H1 (cell line): ENCODE measurements at regions not wholly inside any gene's neighbourhood (a gene's known extent, or its start where the extent isn't known, plus 50 kb on each side); places are given as distances from the start of the nearest gene placed in this dataset.

Experiments used
- CTCF ChIA-PET: fragments of 300-600 bp; sonication (Branson Sonifier 250); formaldehyde crosslinking; loops from one replicate; lab custom pipeline; 2021; ENCODE audit not compliant: partially characterized antibody; lab: Charles Lee
- POLR2A ChIA-PET: fragments of 300-600 bp; sonication (Branson Sonifier 250); formaldehyde crosslinking; loops from one replicate; lab custom pipeline; 2021; ENCODE audit warnings: inconsistent platforms; ENCODE audit not compliant: partially characterized antibody; lab: Charles Lee
- DNase-seq, 2 experiments: peaks; one replicate each; pipeline versions ENCODE4 v3.0.0 to v3.0.0-alpha.2; 2010 to 2022; ENCODE audit warnings: low spot score in 2 of 2, low read depth in 1 of 2, mixed read lengths in 1 of 2
- FAIRE-seq: peaks from 2 replicates; lab custom pipeline; 2011; peaks lifted over from hg19 to GRCh38; lab: Jason Lieb, UNC
- H2AFZ ChIP-seq: 2 replicates; pipeline ENCODE4 v1.8.1; 2012; ENCODE audit warnings: low read length, inconsistent platforms
- H2AK5ac ChIP-seq: 2 replicates; pipeline ENCODE4 v1.6.1; 2013; ENCODE audit warnings: low read depth, low read length
- H2BK120ac ChIP-seq: replicated peaks from 2 replicates; pipeline ENCODE3; 2013; ENCODE audit warnings: low read depth, low read length, inconsistent platforms
- H2BK12ac ChIP-seq: 2 replicates; pipeline ENCODE4 v1.6.1; 2013; ENCODE audit warnings: low read depth, low read length
- H2BK15ac ChIP-seq: 2 replicates; pipeline ENCODE4 v1.6.1; 2013; ENCODE audit warnings: low read length
- H2BK20ac ChIP-seq: 2 replicates; pipeline ENCODE4 v1.6.1; 2013; ENCODE audit warnings: low read length
- H2BK5ac ChIP-seq: 2 replicates; pipeline ENCODE4 v1.6.1; 2013; ENCODE audit warnings: low read depth, low read length
- H3K14ac ChIP-seq: 2 replicates; pipeline ENCODE4 v1.6.1; 2013; ENCODE audit warnings: inconsistent platforms; ENCODE audit not compliant: insufficient read length
- H3K18ac ChIP-seq: 2 replicates; pipeline ENCODE4 v1.6.1; 2013; ENCODE audit warnings: low read length; ENCODE audit errors: extremely low read depth
- H3K23ac ChIP-seq: 2 replicates; pipeline ENCODE4 v1.6.1; 2013; ENCODE audit warnings: inconsistent platforms; ENCODE audit not compliant: insufficient read length
- H3K23me2 ChIP-seq: 2 replicates; pipeline ENCODE4 v1.6.1; 2013; ENCODE audit warnings: low read depth, low read length
- H3K27ac ChIP-seq: 2 replicates; pipeline ENCODE4 v1.6.1; 2011; ENCODE audit warnings: low read depth, low read length, inconsistent platforms
- H3K27me3 ChIP-seq, 4 experiments: replicated peaks in 1 of 4; 1 replicate in 1 of 4; 2 replicates in 3 of 4; pipeline versions ENCODE4 v1.6.1 to v1.8.1; 2011 to 2013; ENCODE audit warnings: low read length in 3 of 4, mild to moderate bottlenecking in 3 of 4, inconsistent platforms in 2 of 4, mixed read lengths in 2 of 4, moderate library complexity in 1 of 4; ENCODE audit not compliant: control insufficient read depth in 3 of 4, insufficient read depth in 3 of 4; ENCODE audit errors: extremely low read depth in 1 of 4
- H3K36me3 ChIP-seq, 4 experiments: 2 replicates each; pipeline versions ENCODE4 v1.6.1 to v1.8.1; 2011 to 2013; ENCODE audit warnings: mild to moderate bottlenecking in 4 of 4, low read length in 3 of 4, moderate library complexity in 2 of 4, control low read depth in 1 of 4, inconsistent platforms in 1 of 4; ENCODE audit not compliant: insufficient read depth in 4 of 4, control insufficient read depth in 2 of 4
- H3K4ac ChIP-seq: replicated peaks from 2 replicates; pipeline ENCODE3; 2013; ENCODE audit warnings: low read length, low read depth, mixed read lengths, inconsistent platforms; ENCODE audit not compliant: insufficient read length
- H3K4me1 ChIP-seq, 4 experiments: replicated peaks in 1 of 4; 1 replicate in 1 of 4; 2 replicates in 3 of 4; pipeline versions ENCODE4 v1.6.1 to v1.8.1; 2011 to 2013; ENCODE audit warnings: low read length in 3 of 4, inconsistent platforms in 2 of 4, mixed read lengths in 1 of 4; ENCODE audit not compliant: insufficient read depth in 4 of 4, control insufficient read depth in 3 of 4
- H3K4me2 ChIP-seq, 2 experiments: 2 replicates each; pipeline versions ENCODE4 v1.6.1 to v1.8.1; 2011 to 2013; ENCODE audit warnings: low read depth in 2 of 2, low read length in 2 of 2, control low read depth in 1 of 2, inconsistent platforms in 1 of 2, mild to moderate bottlenecking in 1 of 2; ENCODE audit not compliant: insufficient read depth in 1 of 2
- H3K4me3 ChIP-seq, 4 experiments: fragments of 200-600, 300-600 bp in 1 of 4; sonication (generic), shearing (Covaris generic), sonication (Bioruptor Twin) in 1 of 4; 2 replicates each; pipeline versions ENCODE4 v1.5.1 to v1.8.1; 2011 to 2016; ENCODE audit warnings: low read length in 4 of 4, low read depth in 3 of 4, control low read depth in 2 of 4, inconsistent platforms in 2 of 4, mild to moderate bottlenecking in 2 of 4, mixed read lengths in 1 of 4, moderate library complexity in 1 of 4; ENCODE audit not compliant: insufficient read depth in 2 of 4; ENCODE audit errors: extremely low read depth in 1 of 4
- H3K56ac ChIP-seq: replicated peaks from 2 replicates; pipeline ENCODE3; 2013; ENCODE audit warnings: low read depth, mild to moderate bottlenecking, mixed read lengths, low read length, inconsistent platforms; ENCODE audit not compliant: insufficient read length
- H3K79me1 ChIP-seq: 2 replicates; pipeline ENCODE4 v1.6.1; 2013; ENCODE audit warnings: low read depth, low read length, control low read depth
- H3K79me2 ChIP-seq, 2 experiments: 2 replicates each; pipeline versions ENCODE4 v1.6.1 to v1.8.1; 2012 to 2013; ENCODE audit warnings: low read length in 2 of 2, mild to moderate bottlenecking in 2 of 2, inconsistent platforms in 1 of 2; ENCODE audit not compliant: insufficient read depth in 2 of 2, control insufficient read depth in 1 of 2
- H3K9ac ChIP-seq, 4 experiments: replicated peaks in 1 of 4; 1 replicate in 1 of 4; 2 replicates in 3 of 4; pipeline versions ENCODE4 v1.6.1 to v1.8.1; 2011 to 2013; ENCODE audit warnings: low read depth in 3 of 4, low read length in 3 of 4, control low read depth in 2 of 4, mild to moderate bottlenecking in 2 of 4, moderate library complexity in 2 of 4, inconsistent platforms in 1 of 4; ENCODE audit errors: extremely low read depth in 1 of 4
- H3K9me3 ChIP-seq, 2 experiments: 2 replicates each; pipeline versions ENCODE4 v1.6.1 to v1.8.1; 2012 to 2013; ENCODE audit warnings: mild to moderate bottlenecking in 2 of 2, moderate library complexity in 2 of 2, control low read depth in 1 of 2, inconsistent platforms in 1 of 2, low read depth in 1 of 2, low read length in 1 of 2, mixed read lengths in 1 of 2; ENCODE audit not compliant: insufficient read depth in 2 of 2
- H4K20me1 ChIP-seq, 2 experiments: replicated peaks in 1 of 2; 2 replicates each; pipeline versions ENCODE3 to v1.8.1; 2011 to 2013; ENCODE audit warnings: inconsistent platforms in 2 of 2, low read length in 2 of 2, mild to moderate bottlenecking in 1 of 2; ENCODE audit not compliant: insufficient read depth in 2 of 2, control insufficient read depth in 1 of 2
- H4K5ac ChIP-seq: 2 replicates; pipeline ENCODE4 v1.6.1; 2013; ENCODE audit warnings: low read length, low read depth, mixed read lengths, inconsistent platforms; ENCODE audit not compliant: insufficient read length
- H4K8ac ChIP-seq: 2 replicates; pipeline ENCODE4 v1.8.0; 2013; ENCODE audit warnings: mild to moderate bottlenecking, moderate library complexity, low read length, inconsistent platforms; ENCODE audit not compliant: insufficient read depth; ENCODE audit errors: extremely low read depth
- H4K91ac ChIP-seq: replicated peaks from 2 replicates; pipeline ENCODE3; 2013; ENCODE audit warnings: low read length, mixed read lengths, inconsistent platforms; ENCODE audit not compliant: insufficient read length
- CBX8 ChIP-seq: fragments of 300-800, 300-1000 bp; sonication (generic); IDR thresholded peaks from 2 replicates; pipeline ENCODE4 v1.7.1; 2016; ENCODE audit warnings: low read depth, low read length, borderline replicate concordance
- CREB1 ChIP-seq: IDR thresholded peaks from 2 replicates; pipeline ENCODE4 v1.6.1; 2012; ENCODE audit warnings: inconsistent platforms
- HDAC2 ChIP-seq, 2 experiments: fragments of 300-600 bp in 1 of 2; sonication (generic) in 1 of 2; IDR thresholded peaks; 2 replicates each; pipeline ENCODE4 v1.6.1; 2011 to 2012; ENCODE audit warnings: low read depth in 2 of 2, low read length in 2 of 2, mild to moderate bottlenecking in 2 of 2, moderate library complexity in 2 of 2, borderline replicate concordance in 1 of 2, inconsistent platforms in 1 of 2
- HDAC6 ChIP-seq: IDR thresholded peaks from one replicate; pipeline ENCODE4 v1.7.1; 2012; ENCODE audit warnings: low read depth, mild to moderate bottlenecking, inconsistent platforms, low read length, moderate library complexity
- KDM5A ChIP-seq: fragments of 200-600 bp; IDR thresholded peaks from 2 replicates; pipeline ENCODE4 v1.7.1; 2012; ENCODE audit warnings: mild to moderate bottlenecking, low read length, inconsistent platforms, mixed read lengths
- NRF1 ChIP-seq: IDR thresholded peaks from 2 replicates; pipeline ENCODE4 v1.6.1; 2011; ENCODE audit warnings: mild to moderate bottlenecking, low read depth, low read length, improper control_type of control experiment
- PHF8 ChIP-seq: fragments of 200-600 bp; sonication (generic); conservative IDR thresholded peaks from 2 replicates; pipeline ENCODE4 v1.7.1; 2012; ENCODE audit warnings: low read depth, mild to moderate bottlenecking, inconsistent platforms, low read length, moderate library complexity
- POLR2AphosphoS5 ChIP-seq: IDR thresholded peaks from 2 replicates; pipeline ENCODE4 v1.6.1; 2011; ENCODE audit warnings: low read depth, low read length
- RFX5 ChIP-seq: IDR thresholded peaks from 2 replicates; pipeline ENCODE4 v1.6.1; 2011; ENCODE audit warnings: low read depth, low read length, improper control_type of control experiment, borderline replicate concordance
- RNF2 ChIP-seq: fragments of 200-900, 300-1000 bp; sonication (generic); IDR thresholded peaks from 2 replicates; pipeline ENCODE4 v1.7.1; 2016; ENCODE audit warnings: borderline replicate concordance, low read depth, mild to moderate bottlenecking, antibody characterized with exemption, low read length; ENCODE audit not compliant: poor library complexity, severe bottlenecking; ENCODE audit errors: missing control alignments
- SP1 ChIP-seq: IDR thresholded peaks from 2 replicates; pipeline ENCODE4 v1.6.1; 2011; ENCODE audit warnings: low read depth, low read length
- WGBS, 2 experiments: shearing (Covaris generic) in 1 of 2; methylation state at CpG; one replicate each; pipeline versions ENCODE4 v1.1.6 to v1.1.7; 2013 to 2015; ENCODE audit warnings: low lambda C conversion rate in 2 of 2, mixed read lengths in 2 of 2, inconsistent platforms in 1 of 2, low coverage in 1 of 2, missing lambda C conversion rate in 1 of 2; ENCODE audit not compliant: insufficient replicate concordance in 2 of 2, insufficient coverage in 1 of 2, insufficient read length in 1 of 2; ENCODE audit errors: extremely low coverage in 1 of 2, missing lambda C conversion rate in 1 of 2; 5-methylcytosine and 5-hydroxymethylcytosine counted together
- TF ChIP-seq, protein P1 (sequence below), 3 experiments: IDR thresholded peaks; 1 replicate in 2 of 3; 2 replicates in 1 of 3; pipeline versions ENCODE4 v1.5.1 to v1.6.1; 2011; ENCODE audit warnings: low read length in 3 of 3, mild to moderate bottlenecking in 3 of 3, inconsistent platforms in 2 of 3, low read depth in 1 of 3, moderate library complexity in 1 of 3; ENCODE audit not compliant: insufficient read depth in 1 of 3; ENCODE audit errors: control extremely low read depth in 1 of 3

- Histone ChIP-seq H2BK120ac (no peak overlapping the region), H3K4me2 (no peak overlapping the region), H4K5ac (no peak overlapping the region), H4K20me1 (no peaks in the 10 kb centered on the region), H2BK15ac (no peak overlapping the region), H3K79me2 (no peaks in the 10 kb centered on the region), H3K27me3 (no peaks in the 10 kb centered on the region), H3K56ac (no peak overlapping the region), H2BK12ac (no peak overlapping the region), H3K18ac (no peak overlapping the region), H3K79me1 (no peaks in the 10 kb centered on the region), H2AK5ac (no peak overlapping the region), H4K8ac (no peak overlapping the region), H2BK5ac (no peak overlapping the region), H3K36me3 (no peaks in the 10 kb centered on the region), H3K4me1 (no peaks in the 10 kb centered on the region), H3K9me3 (no peaks in the 10 kb centered on the region), H3K14ac (no peak overlapping the region), H2BK20ac (no peak overlapping the region), H3K4me3 (no peak overlapping the region), H2AFZ (no peak overlapping the region), H3K4ac (no peak overlapping the region), H3K23me2 (no peaks in the 10 kb centered on the region), H4K91ac (no peak overlapping the region), H3K27ac (no peak overlapping the region), H3K9ac (no peak overlapping the region), H3K23ac (no peak overlapping the region)
- WGBS, 2 experiments = 85% methylated on average over 1 of the region's 1 CpG; no CpG with 5 or more reads in 1 of the 2 experiments
- no peak for FAIRE-seq
- no peak for DNase-seq
- POLR2A ChIA-PET = no interaction called here
- CTCF ChIA-PET = interaction anchor here (1.5 kb wide), 1 partner anchor 154 kb away, joined by 3 read pairs; no protein-coding TSS in a partner anchor
- TF ChIP-seq CREB1 (no peak), PHF8 (no peak), CBX8 (no peak), RFX5 (no peak), KDM5A (no peak), POLR2AphosphoS5 (no peak), SP1 (no peak), HDAC6 (no peak), RNF2 (no peak), HDAC2 (IDR thresholded peaks at IDR 0.05; ENCODE audit: borderline replicate concordance in 1 of 2, low read depth in 2 of 2, low read length in 2 of 2) (no peak), NRF1 (no peak)
- TF ChIP-seq, protein P1, sequence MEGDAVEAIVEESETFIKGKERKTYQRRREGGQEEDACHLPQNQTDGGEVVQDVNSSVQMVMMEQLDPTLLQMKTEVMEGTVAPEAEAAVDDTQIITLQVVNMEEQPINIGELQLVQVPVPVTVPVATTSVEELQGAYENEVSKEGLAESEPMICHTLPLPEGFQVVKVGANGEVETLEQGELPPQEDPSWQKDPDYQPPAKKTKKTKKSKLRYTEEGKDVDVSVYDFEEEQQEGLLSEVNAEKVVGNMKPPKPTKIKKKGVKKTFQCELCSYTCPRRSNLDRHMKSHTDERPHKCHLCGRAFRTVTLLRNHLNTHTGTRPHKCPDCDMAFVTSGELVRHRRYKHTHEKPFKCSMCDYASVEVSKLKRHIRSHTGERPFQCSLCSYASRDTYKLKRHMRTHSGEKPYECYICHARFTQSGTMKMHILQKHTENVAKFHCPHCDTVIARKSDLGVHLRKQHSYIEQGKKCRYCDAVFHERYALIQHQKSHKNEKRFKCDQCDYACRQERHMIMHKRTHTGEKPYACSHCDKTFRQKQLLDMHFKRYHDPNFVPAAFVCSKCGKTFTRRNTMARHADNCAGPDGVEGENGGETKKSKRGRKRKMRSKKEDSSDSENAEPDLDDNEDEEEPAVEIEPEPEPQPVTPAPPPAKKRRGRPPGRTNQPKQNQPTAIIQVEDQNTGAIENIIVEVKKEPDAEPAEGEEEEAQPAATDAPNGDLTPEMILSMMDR (IDR thresholded peaks at IDR 0.05; ENCODE audit: control extremely low read depth in 1 of 3, insufficient read depth in 1 of 3, low read depth in 1 of 3, low read length in 3 of 3) = no peak
Observed at GRCh38 chr17:53496356-53496755, 326.4 kb upstream of the KIF2B start.
